ENCODE measurements at regions not wholly inside any gene's neighbourhood (a gene's known extent, or its start where the extent isn't known, plus 50 kb on each side); places are given as distances from the start of the nearest gene placed in this dataset.

- TF ChIP-seq FOXM1 (CRISPR knock-in tag; IDR thresholded peaks at IDR 0.05): no peak
- TF ChIP-seq ZNF281 (CRISPR knock-in tag; IDR thresholded peaks at IDR 0.05; ENCODE audit: borderline replicate concordance): no peak
- TF ChIP-seq MAFK (conservative IDR thresholded peaks at IDR 0.05 in 1 of 2, IDR thresholded peaks at IDR 0.05 in 1 of 2; ENCODE audit: low read length in 2 of 2): no peak
- TF ChIP-seq RBM39 (IDR thresholded peaks at IDR 0.05; ENCODE audit: low read depth, low read length, poor library complexity, severe bottlenecking): no peak
- no peak for TF ChIP-seq CTCF (CRISPR knock-in tag; IDR thresholded peaks at IDR 0.05)
- no peak for TF ChIP-seq POLR2A (IDR thresholded peaks at IDR 0.05; ENCODE audit: insufficient read depth in 1 of 2, low read depth in 2 of 2, low read length in 2 of 2)
- no peak for TF ChIP-seq SIX4 (CRISPR knock-in tag; IDR thresholded peaks at IDR 0.05)
- no peak for TF ChIP-seq NFATC3 (CRISPR knock-in tag; IDR thresholded peaks at IDR 0.05)
Measured at GRCh38 chr4:22614114-22614513, 78.6 kb upstream of the GBA3 start.

Measured in HepG2 (cell line).